ENCODE measurements at regions not wholly inside any gene's neighbourhood (a gene's known extent, or its start where the extent isn't known, plus 50 kb on each side); places are given as distances from the start of the nearest gene placed in this dataset.
"Not testable (repeated sequence)": the region's sequence is repeated elsewhere in the genome, so short reads cannot be mapped to it uniquely, and the experiment has no call there.

DNA sequence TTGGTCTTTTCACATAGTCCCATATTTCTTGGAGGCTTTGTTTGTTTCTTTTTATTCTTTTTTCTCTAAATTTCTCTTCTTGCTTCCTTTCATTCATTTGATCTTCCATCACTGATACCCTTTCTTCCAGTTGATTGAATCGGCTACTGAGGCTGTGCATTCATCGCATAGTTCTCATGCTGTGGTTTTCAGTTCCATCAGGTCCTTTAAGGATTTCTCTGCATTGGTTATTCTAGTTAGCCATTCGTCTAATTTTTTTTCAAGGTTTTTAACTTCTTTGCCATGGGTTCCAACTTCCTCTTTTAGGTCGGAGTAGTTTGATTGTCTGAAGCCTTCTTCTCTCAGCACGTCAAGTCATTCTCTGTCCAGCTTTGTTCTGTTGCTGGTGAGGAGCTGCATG, 342.4 kb downstream of the DCHS2 start:
- TF ChIP-seq, protein P1, sequence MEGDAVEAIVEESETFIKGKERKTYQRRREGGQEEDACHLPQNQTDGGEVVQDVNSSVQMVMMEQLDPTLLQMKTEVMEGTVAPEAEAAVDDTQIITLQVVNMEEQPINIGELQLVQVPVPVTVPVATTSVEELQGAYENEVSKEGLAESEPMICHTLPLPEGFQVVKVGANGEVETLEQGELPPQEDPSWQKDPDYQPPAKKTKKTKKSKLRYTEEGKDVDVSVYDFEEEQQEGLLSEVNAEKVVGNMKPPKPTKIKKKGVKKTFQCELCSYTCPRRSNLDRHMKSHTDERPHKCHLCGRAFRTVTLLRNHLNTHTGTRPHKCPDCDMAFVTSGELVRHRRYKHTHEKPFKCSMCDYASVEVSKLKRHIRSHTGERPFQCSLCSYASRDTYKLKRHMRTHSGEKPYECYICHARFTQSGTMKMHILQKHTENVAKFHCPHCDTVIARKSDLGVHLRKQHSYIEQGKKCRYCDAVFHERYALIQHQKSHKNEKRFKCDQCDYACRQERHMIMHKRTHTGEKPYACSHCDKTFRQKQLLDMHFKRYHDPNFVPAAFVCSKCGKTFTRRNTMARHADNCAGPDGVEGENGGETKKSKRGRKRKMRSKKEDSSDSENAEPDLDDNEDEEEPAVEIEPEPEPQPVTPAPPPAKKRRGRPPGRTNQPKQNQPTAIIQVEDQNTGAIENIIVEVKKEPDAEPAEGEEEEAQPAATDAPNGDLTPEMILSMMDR (IDR thresholded peaks at IDR 0.05 in 2 of 3, conservative IDR thresholded peaks at IDR 0.05 in 1 of 3; ENCODE audit: control insufficient read depth in 2 of 3, extremely low read depth in 1 of 3, insufficient read depth in 1 of 3, low read depth in 3 of 3, low read length in 3 of 3) = not testable (repeated sequence)
- not testable (repeated sequence) for TF ChIP-seq RAD21 (IDR thresholded peaks at IDR 0.05; ENCODE audit: insufficient read depth, low read depth, low read length)
